ENCODE measurements at regions not wholly inside any gene's neighbourhood (a gene's known extent, or its start where the extent isn't known, plus 50 kb on each side); places are given as distances from the start of the nearest gene placed in this dataset.

DNA sequence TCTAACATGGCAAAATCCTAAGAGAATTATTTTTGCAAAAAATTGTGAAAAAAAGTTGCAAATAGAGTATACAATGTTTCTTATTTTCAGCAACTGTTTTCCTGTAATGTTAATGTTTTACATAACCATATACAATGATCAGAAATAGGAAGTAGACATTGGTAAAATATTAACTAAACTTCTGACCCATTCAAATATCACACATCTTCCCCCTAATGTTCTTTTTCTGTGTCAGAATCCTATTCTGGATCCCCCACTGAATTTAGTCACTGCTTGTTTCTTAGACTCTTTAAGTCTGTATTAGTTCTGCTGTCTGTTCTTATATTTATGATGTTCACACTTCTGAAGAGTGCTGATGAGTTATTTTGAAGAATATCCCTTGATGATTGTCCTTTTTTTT is 62.0 kb downstream of the HFE start:
- DNase-seq (ENCODE audit: extremely low read depth in 1 of 2, low read depth in 1 of 2), result no peak

DNA sequence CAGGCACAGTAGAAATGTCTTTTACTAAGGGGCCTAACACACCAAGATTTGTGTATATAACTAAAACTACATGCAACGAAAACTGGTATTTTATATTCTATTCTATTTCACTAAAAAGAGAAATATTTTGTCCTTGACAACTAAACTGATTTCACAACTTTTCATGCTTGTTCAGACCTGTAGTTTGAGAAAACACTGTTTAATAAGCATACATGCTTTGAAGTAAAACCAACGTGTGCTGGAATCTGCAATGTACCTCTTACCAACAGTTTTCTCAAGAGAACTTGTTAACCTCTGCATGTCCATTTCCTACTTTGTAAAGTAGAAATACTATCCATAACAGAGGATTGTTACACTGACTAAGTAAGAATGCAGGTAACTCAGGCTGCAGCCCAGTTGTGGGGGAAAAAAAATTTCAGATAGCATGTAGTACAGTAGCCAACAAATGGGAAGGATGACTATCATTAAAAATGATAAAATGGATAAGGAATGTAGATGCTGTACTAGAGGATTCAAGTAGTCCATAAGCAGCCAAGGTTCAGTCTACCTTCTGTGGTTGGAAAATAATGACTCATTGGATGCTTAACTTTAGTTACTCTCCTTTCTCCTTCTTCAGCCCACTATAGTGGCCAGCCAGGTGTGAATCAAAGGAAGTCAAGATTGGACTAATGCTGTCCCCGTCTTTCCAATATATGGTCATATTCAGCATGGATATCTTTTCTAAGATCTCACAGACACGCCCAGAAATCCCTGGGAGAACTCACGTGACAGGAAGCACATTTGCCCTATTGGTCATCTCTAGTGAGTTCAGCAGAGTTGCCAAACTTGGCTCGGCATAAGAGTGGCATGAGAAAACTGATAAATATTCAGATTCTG is 65.2 kb downstream of the HFE start:
- DNase-seq (ENCODE audit: extremely low read depth in 1 of 2, low read depth in 1 of 2), result no peak

DNA sequence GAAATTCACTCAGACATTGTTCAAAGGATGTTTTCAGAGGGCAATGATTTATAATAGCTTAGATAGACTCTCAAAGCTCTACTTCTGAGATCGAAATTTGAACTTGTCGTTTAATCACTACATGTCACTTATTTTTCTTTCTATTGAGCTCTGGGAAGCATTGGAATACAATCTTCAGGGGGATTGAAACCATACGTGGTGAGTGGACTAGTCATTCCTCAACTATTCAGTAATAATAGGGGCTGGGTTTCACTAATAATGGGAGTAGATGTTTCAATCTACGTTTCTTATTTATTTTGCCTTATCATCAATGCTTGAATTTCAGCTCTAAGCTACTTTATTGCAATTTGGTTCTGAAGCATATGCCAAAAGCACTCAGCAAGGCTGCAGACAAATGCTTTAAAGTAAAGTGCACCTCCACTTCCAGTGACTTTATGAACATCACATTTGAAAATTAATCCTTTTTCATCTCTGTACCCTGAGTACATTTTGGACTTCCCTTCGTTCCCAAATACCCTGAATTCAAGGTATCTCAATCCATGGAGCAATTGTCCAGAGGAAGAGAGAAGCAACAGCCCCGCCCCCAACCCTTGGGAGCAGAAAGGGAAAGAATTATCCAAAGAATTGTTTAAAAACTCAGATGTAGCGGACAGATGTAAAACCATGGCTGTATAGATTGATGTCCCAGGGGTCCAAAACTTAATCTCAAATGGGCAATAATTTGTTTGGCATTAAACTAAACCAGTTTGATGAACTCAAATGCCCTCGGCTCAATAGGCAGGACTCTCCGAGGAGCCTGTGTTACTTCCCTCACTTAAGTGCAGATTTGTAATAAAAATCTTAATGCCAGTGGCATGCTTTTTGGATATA is 68.1 kb downstream of the HFE start:
- no peak for DNase-seq (ENCODE audit: extremely low read depth in 1 of 2, low read depth in 1 of 2)

DNA sequence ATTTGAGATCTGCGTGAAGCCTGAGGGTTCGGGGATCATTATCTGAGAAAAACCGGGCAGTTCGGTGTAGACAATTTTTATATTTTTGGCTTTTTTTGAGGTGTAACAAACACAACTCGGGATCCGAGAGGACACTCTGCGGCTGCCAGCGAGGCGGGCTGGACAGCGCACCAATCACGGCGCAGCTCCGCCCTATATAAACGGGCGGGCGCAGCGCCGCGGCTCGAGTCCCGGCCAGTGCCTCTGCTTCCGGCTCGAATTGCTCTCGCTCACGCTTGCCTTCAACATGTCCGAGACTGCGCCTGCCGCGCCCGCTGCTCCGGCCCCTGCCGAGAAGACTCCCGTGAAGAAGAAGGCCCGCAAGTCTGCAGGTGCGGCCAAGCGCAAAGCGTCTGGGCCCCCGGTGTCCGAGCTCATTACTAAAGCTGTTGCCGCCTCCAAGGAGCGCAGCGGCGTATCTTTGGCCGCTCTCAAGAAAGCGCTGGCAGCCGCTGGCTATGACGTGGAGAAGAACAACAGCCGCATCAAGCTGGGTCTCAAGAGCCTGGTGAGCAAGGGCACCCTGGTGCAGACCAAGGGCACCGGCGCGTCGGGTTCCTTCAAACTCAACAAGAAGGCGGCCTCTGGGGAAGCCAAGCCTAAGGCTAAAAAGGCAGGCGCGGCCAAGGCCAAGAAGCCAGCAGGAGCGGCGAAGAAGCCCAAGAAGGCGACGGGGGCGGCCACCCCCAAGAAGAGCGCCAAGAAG is 69.0 kb downstream of the HFE start:
- DNase-seq (ENCODE audit: extremely low read depth in 1 of 2, low read depth in 1 of 2), result peak; percentile 76 to 79

DNA sequence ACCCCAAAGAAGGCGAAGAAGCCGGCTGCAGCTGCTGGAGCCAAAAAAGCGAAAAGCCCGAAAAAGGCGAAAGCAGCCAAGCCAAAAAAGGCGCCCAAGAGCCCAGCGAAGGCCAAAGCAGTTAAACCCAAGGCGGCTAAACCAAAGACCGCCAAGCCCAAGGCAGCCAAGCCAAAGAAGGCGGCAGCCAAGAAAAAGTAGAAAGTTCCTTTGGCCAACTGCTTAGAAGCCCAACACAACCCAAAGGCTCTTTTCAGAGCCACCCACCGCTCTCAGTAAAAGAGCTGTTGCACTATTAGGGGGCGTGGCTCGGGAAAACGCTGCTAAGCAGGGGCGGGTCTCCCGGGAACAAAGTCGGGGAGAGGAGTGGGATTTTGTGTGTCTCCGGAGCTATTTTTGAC is 69.6 kb downstream of the HFE start:
- peak; percentile 58 to 65 for DNase-seq (ENCODE audit: extremely low read depth in 1 of 2, low read depth in 1 of 2)

DNA sequence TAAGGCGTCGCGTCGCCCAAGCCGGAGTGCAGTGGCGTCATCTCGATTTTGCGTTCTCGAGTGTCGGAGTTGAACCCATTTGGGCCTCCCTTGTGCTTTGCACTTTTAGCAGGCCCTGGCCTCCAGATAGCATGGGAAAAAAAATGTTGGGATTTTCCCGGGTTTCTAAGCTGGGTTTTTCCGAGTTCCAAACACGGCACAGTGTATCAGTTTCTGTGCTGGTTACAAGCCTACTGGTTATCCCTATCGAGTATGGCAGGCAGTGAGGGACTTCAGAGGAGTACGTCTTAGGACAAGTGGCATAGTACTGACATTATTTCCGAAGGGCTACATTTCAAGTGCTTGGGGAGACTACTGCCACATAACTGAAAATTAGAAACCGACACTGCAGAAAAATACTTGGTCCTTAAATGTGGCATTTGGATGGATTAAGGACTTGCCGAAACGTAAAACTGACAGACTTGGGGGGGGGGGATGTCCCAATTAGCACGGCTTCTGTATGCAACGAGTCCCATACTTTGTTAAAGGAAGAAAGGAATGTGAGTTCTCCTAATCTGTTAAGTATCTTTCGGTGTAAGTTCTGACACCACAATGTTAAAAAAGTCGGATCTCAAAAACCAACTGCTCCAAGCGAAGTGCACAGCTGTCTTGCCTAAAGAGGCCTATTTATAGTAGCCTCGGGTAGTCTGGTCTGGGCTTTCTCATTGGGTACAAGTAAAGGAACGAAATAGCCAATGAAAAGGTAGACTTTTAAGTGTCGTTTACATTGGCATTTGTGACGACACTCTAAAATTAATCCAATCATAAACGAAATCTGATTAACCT is 70.2 kb downstream of the HFE start:
- DNase-seq (ENCODE audit: extremely low read depth in 1 of 2, low read depth in 1 of 2), result no peak

DNA sequence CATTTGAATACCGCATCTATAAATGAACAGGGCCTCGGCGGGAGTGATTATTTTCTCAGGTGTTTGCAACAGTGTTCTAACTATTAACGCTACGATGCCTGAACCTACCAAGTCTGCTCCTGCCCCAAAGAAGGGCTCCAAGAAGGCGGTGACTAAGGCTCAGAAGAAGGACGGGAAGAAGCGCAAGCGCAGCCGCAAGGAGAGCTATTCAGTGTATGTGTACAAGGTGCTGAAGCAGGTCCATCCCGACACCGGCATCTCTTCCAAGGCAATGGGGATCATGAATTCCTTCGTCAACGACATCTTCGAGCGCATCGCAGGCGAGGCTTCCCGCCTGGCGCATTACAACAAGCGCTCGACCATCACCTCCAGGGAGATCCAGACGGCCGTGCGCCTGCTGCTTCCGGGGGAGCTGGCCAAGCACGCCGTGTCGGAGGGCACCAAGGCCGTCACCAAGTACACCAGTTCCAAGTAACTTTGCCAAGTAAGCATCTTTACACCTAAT is 70.9 kb downstream of the HFE start:
- peak; percentile 54 to 76 for DNase-seq (ENCODE audit: extremely low read depth in 1 of 2, low read depth in 1 of 2)

DNA sequence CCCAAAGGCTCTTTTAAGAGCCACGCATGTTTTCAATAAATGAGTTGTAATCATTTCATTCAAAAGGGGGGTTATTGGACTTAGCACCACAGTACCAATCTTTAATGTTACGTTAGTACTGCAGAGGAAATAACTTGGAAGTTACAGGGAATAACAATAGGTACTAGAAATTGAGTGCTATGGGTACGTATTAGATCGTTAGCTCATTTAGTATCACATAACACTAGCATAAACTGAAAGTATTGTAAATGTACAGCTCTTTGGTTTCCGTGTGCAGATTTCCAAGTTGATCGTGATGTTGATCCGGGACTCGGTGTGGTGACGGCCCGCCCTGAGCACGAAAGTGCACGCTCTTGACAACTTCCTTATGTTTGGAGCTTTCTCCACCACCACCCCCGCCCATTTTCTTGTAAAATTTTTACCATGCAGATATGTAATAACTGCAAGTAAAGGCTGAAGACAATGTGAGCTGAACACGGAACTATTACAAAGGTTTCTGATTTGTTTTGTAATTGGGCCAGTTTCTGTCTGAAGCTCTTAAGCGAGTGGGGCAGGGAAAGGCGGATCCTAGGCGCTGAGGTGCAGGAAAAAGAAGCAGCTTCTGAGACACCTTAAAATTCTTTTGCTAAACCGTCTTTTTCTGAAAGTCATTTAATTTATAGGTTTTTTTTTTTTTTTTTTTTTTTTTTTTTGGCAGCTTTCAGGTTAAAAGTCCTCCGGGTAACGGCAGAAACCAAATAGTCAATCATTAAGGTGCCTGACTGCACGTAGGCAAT is 71.5 kb downstream of the HFE start:
- no peak for DNase-seq (ENCODE audit: extremely low read depth in 1 of 2, low read depth in 1 of 2)

DNA sequence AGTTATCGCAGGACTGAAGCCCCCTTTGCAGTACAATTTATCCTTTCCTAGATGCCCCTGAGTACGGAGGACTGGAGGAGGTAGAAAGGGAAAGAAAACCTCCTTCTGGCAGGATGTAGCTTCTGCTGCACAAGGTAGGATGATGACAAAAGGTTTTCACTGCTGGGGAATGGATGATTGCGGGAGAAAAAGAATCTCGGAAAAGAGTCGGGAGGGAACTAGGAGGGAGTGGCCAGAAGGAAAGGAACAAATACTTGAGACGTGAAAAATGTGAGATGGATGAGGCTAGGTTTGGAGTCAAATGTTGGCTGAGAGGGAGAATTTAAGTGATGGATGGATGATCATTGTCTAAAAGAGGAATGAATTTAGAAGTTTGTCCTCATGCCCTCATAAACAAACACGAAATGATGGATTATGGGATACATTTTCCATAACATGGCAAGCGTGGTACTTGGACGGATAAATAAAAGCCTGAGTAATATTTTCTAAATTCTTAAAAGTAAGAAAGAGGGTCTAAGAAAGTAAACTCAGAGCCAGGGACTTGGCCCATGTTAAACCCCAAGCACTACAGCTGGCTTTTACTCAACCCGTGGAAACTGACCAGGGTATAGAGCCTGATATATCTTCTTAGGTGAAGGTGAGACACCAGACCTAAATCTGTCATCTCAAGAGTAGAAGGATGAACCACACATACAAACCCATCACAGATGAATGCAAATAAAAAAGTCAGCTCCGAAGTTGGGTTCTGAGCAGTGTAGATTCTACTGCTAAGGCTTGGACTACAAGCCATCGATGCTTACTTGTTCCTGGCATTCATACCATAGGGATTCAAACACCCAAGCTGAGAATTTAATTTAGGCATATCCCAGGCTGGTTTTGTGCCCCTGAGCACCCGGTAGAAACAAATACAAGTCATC is 72.4 kb downstream of the HFE start:
- DNase-seq (ENCODE audit: extremely low read depth in 1 of 2, low read depth in 1 of 2), result no peak

DNA sequence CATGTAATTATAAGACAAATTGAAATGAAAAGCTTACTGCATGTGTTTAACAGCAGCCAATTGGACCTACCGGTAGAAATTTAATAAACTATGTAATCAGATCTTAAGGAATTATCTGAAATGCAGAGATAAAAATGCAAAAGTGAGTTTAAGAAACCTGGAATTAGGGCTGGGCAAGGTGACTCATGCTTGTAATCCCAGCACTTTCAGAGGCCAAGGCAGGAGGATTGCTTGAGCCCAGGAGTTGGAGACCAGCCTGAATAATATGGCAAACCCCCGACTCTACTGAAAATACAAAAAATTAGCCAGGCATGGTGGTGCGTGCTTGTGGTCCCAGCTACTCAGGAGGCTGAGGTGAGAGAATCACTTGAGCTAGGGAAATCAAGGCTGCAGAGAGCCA is 74.1 kb downstream of the HFE start:
- no peak for DNase-seq (ENCODE audit: extremely low read depth in 1 of 2, low read depth in 1 of 2)

DNA sequence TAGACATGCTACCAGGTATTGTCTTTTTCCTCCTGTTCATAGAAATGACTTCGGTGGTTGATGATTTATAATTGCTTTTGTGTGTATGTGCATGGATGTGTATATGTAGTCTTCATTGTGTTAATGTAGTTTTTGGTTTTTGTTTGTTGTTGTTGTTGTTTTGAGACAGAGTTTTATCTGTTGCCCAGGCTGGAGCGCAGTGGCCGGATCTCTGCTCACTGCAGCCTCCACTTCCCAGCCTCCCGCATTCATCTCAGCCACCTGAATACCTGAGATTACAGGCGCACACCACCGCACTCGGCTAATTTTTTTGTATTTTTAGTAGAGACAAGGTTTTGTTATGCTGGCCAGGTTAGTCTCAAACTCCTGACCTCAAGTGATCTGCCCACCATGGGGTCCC is 75.2 kb downstream of the HFE start:
- no peak for DNase-seq (ENCODE audit: extremely low read depth in 1 of 2, low read depth in 1 of 2)

DNA sequence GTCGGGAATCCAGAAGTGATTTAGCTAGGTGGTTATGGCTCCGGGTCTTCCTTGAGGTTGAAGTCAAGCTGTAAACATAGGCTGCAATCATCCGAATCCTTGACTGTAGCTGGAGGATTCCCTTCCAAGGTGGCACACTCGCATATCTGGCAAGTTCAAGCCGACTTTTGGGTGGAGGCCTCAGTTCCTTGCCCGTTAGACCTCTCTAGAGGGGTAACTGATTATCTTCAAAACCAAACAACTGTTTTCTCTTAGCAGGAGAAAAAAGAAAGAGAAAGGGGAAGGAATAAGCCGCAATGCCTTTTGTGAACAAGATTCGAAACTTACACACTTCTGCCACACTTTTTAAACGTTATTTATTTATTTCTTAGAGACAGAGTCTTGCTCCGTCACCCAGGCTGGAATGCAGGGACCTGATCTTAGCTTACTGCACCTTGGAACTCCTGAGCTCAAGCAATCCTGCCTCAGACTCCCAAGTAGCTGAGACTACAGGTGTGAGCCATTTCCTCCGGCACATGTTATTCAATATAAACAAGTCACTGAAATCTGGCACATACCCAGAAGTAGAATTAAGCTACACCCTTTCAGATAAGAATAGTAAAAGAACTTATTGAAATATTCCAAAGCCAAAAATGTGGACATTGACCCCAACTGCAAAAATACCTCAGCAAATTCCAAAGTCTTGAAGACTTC is 76.3 kb downstream of the HFE start:
- DNase-seq (ENCODE audit: extremely low read depth in 1 of 2, low read depth in 1 of 2), result no peak

DNA sequence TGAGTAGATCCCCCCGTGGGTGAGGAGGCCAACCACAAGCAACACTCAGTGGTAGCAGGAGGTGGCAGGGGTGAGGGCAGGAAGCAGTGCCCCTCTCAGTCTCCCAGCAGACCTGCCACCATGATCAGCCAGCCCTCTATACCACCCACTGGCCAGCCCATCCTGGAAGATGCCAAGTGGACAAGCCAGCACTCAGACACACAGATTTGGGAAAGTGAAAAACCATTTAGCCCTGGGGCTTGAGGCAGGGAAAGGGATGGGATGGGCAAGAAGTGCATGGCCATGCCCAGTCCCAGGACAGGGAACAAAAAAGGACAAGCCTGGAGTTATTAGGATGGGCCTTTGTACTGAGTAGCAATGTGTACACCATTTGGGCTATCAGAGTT is 76.9 kb downstream of the HFE start:
- no peak for DNase-seq (ENCODE audit: extremely low read depth in 1 of 2, low read depth in 1 of 2)

DNA sequence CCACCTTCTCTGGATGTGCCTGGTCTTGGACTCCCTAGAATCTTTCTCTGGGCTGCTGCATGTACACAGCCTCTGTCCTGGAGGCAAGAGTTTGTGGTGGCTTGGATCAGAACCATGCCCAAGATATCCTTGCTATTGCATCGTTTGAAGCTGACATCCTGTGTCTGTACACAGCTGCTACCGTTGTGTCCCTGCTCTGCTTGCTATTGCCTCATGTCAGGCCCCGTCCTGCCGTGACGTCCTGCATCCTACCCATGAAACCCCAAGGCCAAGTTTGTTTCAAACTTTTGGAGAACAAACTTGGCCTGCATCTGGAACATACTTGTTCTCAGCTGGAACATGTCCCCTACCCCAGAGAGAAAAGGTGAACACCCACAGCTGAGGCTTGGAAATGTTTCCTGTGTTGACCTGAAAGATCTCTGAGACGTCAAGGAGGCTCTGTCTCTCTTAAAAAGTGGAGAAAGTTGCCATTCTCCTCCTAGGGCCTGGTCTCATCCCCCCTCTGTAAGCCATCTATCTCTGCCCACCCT is 78.1 kb downstream of the HFE start:
- DNase-seq (ENCODE audit: extremely low read depth in 1 of 2, low read depth in 1 of 2), result no peak

DNA sequence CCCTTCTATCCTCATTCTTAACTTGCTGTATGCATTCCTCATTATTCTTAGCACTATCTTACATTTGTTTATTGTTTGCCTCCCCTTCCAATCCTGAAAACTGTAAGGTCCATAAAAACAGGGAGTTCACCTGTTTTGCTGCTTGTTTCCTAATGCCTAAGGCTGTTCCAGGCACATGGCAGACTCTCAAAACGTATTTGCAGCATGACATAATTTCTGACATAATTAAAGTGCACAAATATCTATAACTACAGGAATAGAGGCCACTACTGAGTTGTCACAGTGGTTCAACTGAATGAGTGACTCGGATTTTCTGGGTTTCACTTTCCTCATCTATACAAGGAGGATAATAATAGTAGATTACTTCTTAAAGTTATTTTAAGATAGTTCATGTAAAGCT is 83.0 kb downstream of the HFE start:
- no peak for DNase-seq (ENCODE audit: extremely low read depth in 1 of 2, low read depth in 1 of 2)

DNA sequence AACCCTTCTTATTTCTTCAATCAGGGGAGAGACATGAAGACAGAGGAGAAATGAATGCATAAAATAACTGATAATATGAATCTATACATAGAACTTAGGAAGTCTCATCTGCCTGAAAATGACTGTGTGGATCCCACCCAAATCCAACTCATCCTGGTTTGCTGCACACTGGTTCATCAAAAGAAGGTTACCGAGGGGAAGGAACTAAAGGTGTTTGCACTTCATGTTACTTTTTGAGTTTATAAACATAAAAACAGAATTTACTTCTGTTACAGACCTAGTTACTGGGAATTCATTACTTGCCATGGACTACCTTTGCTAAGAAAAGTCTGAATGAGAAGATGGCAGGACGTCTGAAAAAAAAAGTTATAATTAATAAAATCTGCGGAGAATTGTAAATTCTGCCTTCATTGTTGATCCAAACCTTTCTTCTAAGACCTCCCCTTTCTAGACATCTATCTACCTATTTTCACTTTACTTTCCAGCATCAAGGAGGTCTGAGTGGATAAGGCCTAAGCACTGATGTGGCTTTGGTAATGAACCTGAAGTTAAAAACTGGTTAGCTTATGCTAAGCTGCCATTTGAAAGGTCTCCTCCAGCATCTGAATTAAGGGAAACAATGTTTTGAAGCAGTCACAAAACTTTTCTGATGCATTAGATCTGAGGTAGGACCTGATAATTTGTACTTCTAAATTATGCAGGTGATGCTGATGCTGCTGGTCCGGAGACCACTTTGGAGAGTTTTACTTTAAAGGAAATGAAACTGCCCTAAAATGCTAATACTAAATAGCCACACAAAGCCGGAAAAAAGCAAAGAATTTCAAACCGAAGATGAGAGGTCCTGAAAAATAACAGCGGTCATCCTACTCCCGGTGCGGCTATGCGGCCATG is 84.0 kb downstream of the HFE start:
- no peak for DNase-seq (ENCODE audit: extremely low read depth in 1 of 2, low read depth in 1 of 2)

DNA sequence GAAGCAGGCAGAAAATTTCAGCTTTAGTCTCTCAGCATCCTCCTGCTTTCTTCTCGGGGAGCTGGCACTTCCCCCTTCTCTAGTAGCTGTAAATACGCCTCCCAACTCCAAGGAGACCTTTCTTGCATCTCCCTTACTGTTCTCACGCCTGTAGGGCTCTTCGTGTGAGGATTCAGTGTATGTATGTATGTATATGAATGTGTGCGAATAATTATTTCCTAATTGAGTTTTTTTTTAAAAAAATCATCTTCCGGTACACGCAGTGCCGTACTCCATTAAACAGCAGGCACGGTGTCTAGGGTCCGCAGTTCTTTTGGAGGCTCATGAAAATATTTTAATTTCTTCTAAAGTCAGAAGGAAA is 85.4 kb downstream of the HFE start:
- no peak for DNase-seq (ENCODE audit: extremely low read depth in 1 of 2, low read depth in 1 of 2)

Data from stimulated activated CD8-positive, alpha-beta memory T cell treated with anti-CD3 and anti-CD28 coated beads, Interleukin-7, amount 100 ng/mL, for 48 hours (primary cell).